ENCODE measurements at regions not wholly inside any gene's neighbourhood (a gene's known extent, or its start where the extent isn't known, plus 50 kb on each side); places are given as distances from the start of the nearest gene placed in this dataset.
"Not testable (repeated sequence)": the region's sequence is repeated elsewhere in the genome, so short reads cannot be mapped to it uniquely, and the experiment has no call there.

- DNase-seq (ENCODE audit: low spot score), result no peak
These were observed 170.8 kb upstream of the ZNF267 start for GRCh38 chr16:31702796-31703195.

- DNase-seq (ENCODE audit: low spot score), result no peak
These were observed 170.0 kb upstream of the ZNF267 start for GRCh38 chr16:31703526-31704128.

GRCh38 chr16:31704138-31704537 is 169.5 kb upstream of the ZNF267 start:
- no peak for DNase-seq (ENCODE audit: low spot score)

- DNase-seq (ENCODE audit: low spot score), result no peak
These were observed 168.2 kb upstream of the ZNF267 start for GRCh38 chr16:31705371-31705770.

- DNase-seq (ENCODE audit: low spot score), result no peak
These were observed 167.3 kb upstream of the ZNF267 start for GRCh38 chr16:31706318-31706717.

- DNase-seq (ENCODE audit: low spot score), result no peak
These were observed 166.7 kb upstream of the ZNF267 start for GRCh38 chr16:31706925-31707324.

- no peak for DNase-seq (ENCODE audit: low spot score)
These were observed 165.8 kb upstream of the ZNF267 start for GRCh38 chr16:31707743-31708335.

- DNase-seq (ENCODE audit: low spot score), result no peak
These were observed 165.3 kb upstream of the ZNF267 start for GRCh38 chr16:31708348-31708747.

GRCh38 chr16:31709181-31709580 is 164.4 kb upstream of the ZNF267 start:
- DNase-seq (ENCODE audit: low spot score), result no peak

- DNase-seq (ENCODE audit: low spot score), result no peak
These were observed 163.5 kb upstream of the ZNF267 start for GRCh38 chr16:31710134-31710533.

GRCh38 chr16:31710880-31711279 is 162.7 kb upstream of the ZNF267 start:
- DNase-seq (ENCODE audit: low spot score), result no peak

- DNase-seq (ENCODE audit: low spot score), result no peak
These were observed 162.2 kb upstream of the ZNF267 start for GRCh38 chr16:31711344-31711845.

GRCh38 chr16:31712064-31712540 is 161.5 kb upstream of the ZNF267 start:
- no peak for DNase-seq (ENCODE audit: low spot score)

GRCh38 chr16:31713071-31713944 is 160.3 kb upstream of the ZNF267 start:
- peak; percentile 97 for DNase-seq (ENCODE audit: low spot score)

GRCh38 chr16:31713945-31714902 is 159.4 kb upstream of the ZNF267 start:
- DNase-seq (ENCODE audit: low spot score), result peak; percentile 28

- DNase-seq (ENCODE audit: low spot score), result no peak
These were observed 158.6 kb upstream of the ZNF267 start for GRCh38 chr16:31714903-31715504.

- DNase-seq (ENCODE audit: low spot score), result no peak
These were observed 157.7 kb upstream of the ZNF267 start for GRCh38 chr16:31715915-31716314.

GRCh38 chr16:31718998-31719397 is 154.6 kb upstream of the ZNF267 start:
- no peak for DNase-seq (ENCODE audit: low spot score)

GRCh38 chr16:31727553-31727952 is 146.1 kb upstream of the ZNF267 start:
- DNase-seq (ENCODE audit: low spot score), result no peak

GRCh38 chr16:31734265-31734664 is 139.3 kb upstream of the ZNF267 start:
- DNase-seq (ENCODE audit: low spot score), result no peak

GRCh38 chr16:31745098-31745497 is 128.5 kb upstream of the ZNF267 start:
- not testable (repeated sequence) for DNase-seq (ENCODE audit: low spot score)

Data from NAMALWA (cell line).